IgD-negative memory B cell (primary cell): ENCODE measurements at regions not wholly inside any gene's neighbourhood (a gene's known extent, or its start where the extent isn't known, plus 50 kb on each side); places are given as distances from the start of the nearest gene placed in this dataset.

Source experiments
- H3K27ac Mint-ChIP-seq, 3 donors: one replicate each; pipeline ENCODE4 v1.8.0; 2020 to 2022; ENCODE audit warnings: mild to moderate bottlenecking in 3 of 3, mixed read lengths in 3 of 3, moderate library complexity in 1 of 3
- H3K27me3 Mint-ChIP-seq: one replicate; pipeline ENCODE4 v1.8.0; 2021; ENCODE audit warnings: mixed read lengths
- H3K36me3 Mint-ChIP-seq: one replicate; pipeline ENCODE4 v1.8.0; 2020; ENCODE audit warnings: mild to moderate bottlenecking, mixed read lengths
- H3K4me1 Mint-ChIP-seq, 3 donors: one replicate each; pipeline ENCODE4 v1.8.0; 2020 to 2022; ENCODE audit warnings: mixed read lengths in 3 of 3, mild to moderate bottlenecking in 1 of 3
- H3K4me3 Mint-ChIP-seq, 4 donors: one replicate each; pipeline ENCODE4 v1.8.0; 2020 to 2022; ENCODE audit warnings: mild to moderate bottlenecking in 4 of 4, mixed read lengths in 4 of 4, moderate library complexity in 3 of 4
- H3K9me3 Mint-ChIP-seq, 3 donors: one replicate each; pipeline ENCODE4 v1.8.0; 2020 to 2021; ENCODE audit warnings: mixed read lengths in 3 of 3, mild to moderate bottlenecking in 1 of 3

GRCh38 chr10:107656932-107657331 is 492.4 kb upstream of the SORCS1 start:
- Mint-ChIP-seq H3K4me1 (peaks cover 7 to 17% (median 9%) of the 10 kb centered on the region in 3 donors), H3K4me3 (no peak overlapping the region), H3K36me3 (no peaks in the 10 kb centered on the region), H3K27ac (no peak overlapping the region), H3K27me3 (no peaks in the 10 kb centered on the region), H3K9me3 (peaks cover 0 to 3% (median 0%) of the 10 kb centered on the region in 3 donors)

- peaks cover 7 to 17% (median 9%) of the 10 kb centered on the region in 3 donors for H3K4me1 Mint-ChIP-seq
- peak overlapping the region; percentile 70 to 89 (median 85) for H3K4me3 Mint-ChIP-seq
- peaks cover 0 to 3% (median 2%) of the 10 kb centered on the region in 3 donors for H3K9me3 Mint-ChIP-seq
- H3K27me3 Mint-ChIP-seq, result no peaks in the 10 kb centered on the region
- H3K36me3 Mint-ChIP-seq, result no peaks in the 10 kb centered on the region
- no peak overlapping the region for H3K27ac Mint-ChIP-seq
Observed at GRCh38 chr10:107653832-107654287, 489.4 kb upstream of the SORCS1 start.

- H3K9me3 Mint-ChIP-seq, result peaks cover 0 to 2% (median 0%) of the 10 kb centered on the region in 3 donors
- peaks cover 5 to 10% (median 7%) of the 10 kb centered on the region in 3 donors for H3K4me1 Mint-ChIP-seq
- no peak overlapping the region for H3K4me3 Mint-ChIP-seq
- H3K27ac Mint-ChIP-seq, result no peak overlapping the region
- H3K36me3 Mint-ChIP-seq, result no peaks in the 10 kb centered on the region
- no peaks in the 10 kb centered on the region for H3K27me3 Mint-ChIP-seq
Observed at GRCh38 chr10:107650939-107651338, 486.4 kb upstream of the SORCS1 start.

GRCh38 chr10:107649249-107649648 is 484.7 kb upstream of the SORCS1 start:
- H3K4me3 Mint-ChIP-seq, result no peak overlapping the region
- H3K27ac Mint-ChIP-seq, result no peak overlapping the region
- H3K4me1 Mint-ChIP-seq, result peaks cover 4 to 7% (median 4%) of the 10 kb centered on the region in 3 donors
- no peaks in the 10 kb centered on the region for H3K27me3 Mint-ChIP-seq
- no peaks in the 10 kb centered on the region for H3K36me3 Mint-ChIP-seq
- H3K9me3 Mint-ChIP-seq, result peaks cover 0 to 2% (median 0%) of the 10 kb centered on the region in 3 donors

- no peak overlapping the region for H3K4me3 Mint-ChIP-seq
- H3K9me3 Mint-ChIP-seq, result peaks cover 0 to 3% (median 2%) of the 10 kb centered on the region in 3 donors
- no peaks in the 10 kb centered on the region for H3K27me3 Mint-ChIP-seq
- no peaks in the 10 kb centered on the region for H3K36me3 Mint-ChIP-seq
- H3K4me1 Mint-ChIP-seq, result no peaks in the 10 kb centered on the region
- H3K27ac Mint-ChIP-seq, result no peak overlapping the region
Observed at GRCh38 chr10:107647462-107647861, 483.0 kb upstream of the SORCS1 start.

GRCh38 chr10:107631876-107632275 is 467.4 kb upstream of the SORCS1 start:
- H3K4me3 Mint-ChIP-seq, result no peak overlapping the region
- peaks cover 3 to 4% (median 3%) of the 10 kb centered on the region in 3 donors for H3K9me3 Mint-ChIP-seq
- H3K36me3 Mint-ChIP-seq, result no peaks in the 10 kb centered on the region
- H3K27ac Mint-ChIP-seq, result no peak overlapping the region
- no peaks in the 10 kb centered on the region for H3K27me3 Mint-ChIP-seq
- H3K4me1 Mint-ChIP-seq, result no peaks in the 10 kb centered on the region

GRCh38 chr10:107626862-107627261 is 462.4 kb upstream of the SORCS1 start:
- Mint-ChIP-seq H3K4me3 (no peak overlapping the region), H3K27me3 (no peaks in the 10 kb centered on the region), H3K27ac (no peak overlapping the region), H3K4me1 (no peaks in the 10 kb centered on the region), H3K9me3 (peaks cover 0 to 1% (median 0%) of the 10 kb centered on the region in 3 donors), H3K36me3 (no peaks in the 10 kb centered on the region)

GRCh38 chr10:107623292-107623691 is 458.8 kb upstream of the SORCS1 start:
- Mint-ChIP-seq H3K36me3 (no peaks in the 10 kb centered on the region), H3K27me3 (no peaks in the 10 kb centered on the region), H3K27ac (no peak overlapping the region), H3K4me3 (no peak overlapping the region), H3K4me1 (no peaks in the 10 kb centered on the region), H3K9me3 (peaks cover 0 to 4% (median 1%) of the 10 kb centered on the region in 3 donors)

- no peak overlapping the region for H3K27ac Mint-ChIP-seq
- H3K4me1 Mint-ChIP-seq, result no peaks in the 10 kb centered on the region
- peaks cover 0 to 4% (median 1%) of the 10 kb centered on the region in 3 donors for H3K9me3 Mint-ChIP-seq
- no peaks in the 10 kb centered on the region for H3K36me3 Mint-ChIP-seq
- no peak overlapping the region for H3K4me3 Mint-ChIP-seq
- H3K27me3 Mint-ChIP-seq, result no peaks in the 10 kb centered on the region
Observed at GRCh38 chr10:107619139-107619538, 454.6 kb upstream of the SORCS1 start.

- Mint-ChIP-seq H3K9me3 (peaks cover 0 to 4% (median under 1%) of the 10 kb centered on the region in 3 donors), H3K27me3 (no peaks in the 10 kb centered on the region), H3K36me3 (no peaks in the 10 kb centered on the region), H3K4me3 (no peak overlapping the region), H3K27ac (peak overlapping the region in 1 of 3 donors; percentile 50), H3K4me1 (no peaks in the 10 kb centered on the region)
Observed at GRCh38 chr10:107618504-107618994, 454.0 kb upstream of the SORCS1 start.

GRCh38 chr10:107616463-107617410 is 452.2 kb upstream of the SORCS1 start:
- H3K9me3 Mint-ChIP-seq, result peaks cover 0 to 4% (median 0%) of the 10 kb centered on the region in 3 donors
- H3K4me3 Mint-ChIP-seq, result no peak overlapping the region
- no peaks in the 10 kb centered on the region for H3K36me3 Mint-ChIP-seq

GRCh38 chr10:107616031-107616430 is 451.5 kb upstream of the SORCS1 start:
- Mint-ChIP-seq H3K4me1 (no peaks in the 10 kb centered on the region), H3K36me3 (no peaks in the 10 kb centered on the region), H3K4me3 (no peak overlapping the region), H3K27me3 (no peaks in the 10 kb centered on the region), H3K9me3 (peaks cover 0 to 4% (median 0%) of the 10 kb centered on the region in 3 donors), H3K27ac (no peak overlapping the region)

More at GRCh38 chr10:107616463-107617410, 452.2 kb upstream of the SORCS1 start:
- no peaks in the 10 kb centered on the region for H3K4me1 Mint-ChIP-seq
- no peak overlapping the region for H3K27ac Mint-ChIP-seq
- no peaks in the 10 kb centered on the region for H3K27me3 Mint-ChIP-seq

GRCh38 chr10:107614939-107615685 is 450.6 kb upstream of the SORCS1 start:
- Mint-ChIP-seq H3K27ac (no peak overlapping the region), H3K36me3 (no peaks in the 10 kb centered on the region), H3K4me3 (no peak overlapping the region), H3K9me3 (peaks cover 0 to 7% (median 0%) of the 10 kb centered on the region in 3 donors), H3K4me1 (no peaks in the 10 kb centered on the region), H3K27me3 (no peaks in the 10 kb centered on the region)

- H3K4me1 Mint-ChIP-seq, result no peaks in the 10 kb centered on the region
- no peaks in the 10 kb centered on the region for H3K27me3 Mint-ChIP-seq
- no peaks in the 10 kb centered on the region for H3K36me3 Mint-ChIP-seq
- no peak overlapping the region for H3K27ac Mint-ChIP-seq
- no peak overlapping the region for H3K4me3 Mint-ChIP-seq
- H3K9me3 Mint-ChIP-seq, result peaks cover 0 to 3% (median 0%) of the 10 kb centered on the region in 3 donors
Observed at GRCh38 chr10:107611115-107611514, 446.6 kb upstream of the SORCS1 start.

- no peak overlapping the region for H3K27ac Mint-ChIP-seq
- H3K27me3 Mint-ChIP-seq, result no peaks in the 10 kb centered on the region
- H3K4me3 Mint-ChIP-seq, result no peak overlapping the region
- H3K9me3 Mint-ChIP-seq, result peaks cover 1 to 16% (median 10%) of the 10 kb centered on the region in 3 donors
- H3K36me3 Mint-ChIP-seq, result no peaks in the 10 kb centered on the region
- no peaks in the 10 kb centered on the region for H3K4me1 Mint-ChIP-seq
Observed at GRCh38 chr10:107589081-107589480, 424.6 kb upstream of the SORCS1 start.
